ENCODE measurements at regions not wholly inside any gene's neighbourhood (a gene's known extent, or its start where the extent isn't known, plus 50 kb on each side); places are given as distances from the start of the nearest gene placed in this dataset.

GRCh38 chr2:59044736-59045135 is 803.6 kb upstream of the FANCL start:
- Histone ChIP-seq H3K4me1 (ENCODE audit: insufficient read depth) (no peaks in the 10 kb centered on the region), H3K4me3 (no peak overlapping the region), H3K36me3 (no peaks in the 10 kb centered on the region), H3K27ac (no peak overlapping the region), H3K9me3 (no peaks in the 10 kb centered on the region), H3K27me3 (no peaks in the 10 kb centered on the region)
- intact Hi-C loops (cut with DNase I): no loop called here
- DNase-seq: no peak
- TF ChIP-seq EP300 (IDR thresholded peaks at IDR 0.05) (no peak), POLR2A (IDR thresholded peaks at IDR 0.05) (no peak), CTCF (IDR thresholded peaks at IDR 0.05) (no peak)
- WGBS, 3 donors: 92 to 98% (median 95%) methylated on average over 1 of the region's 1 CpG

GRCh38 chr2:59041139-59041538 is 800.0 kb upstream of the FANCL start:
- DNase-seq: no peak
- intact Hi-C loops (cut with DNase I): no loop called here

GRCh38 chr2:59034837-59035236 is 793.7 kb upstream of the FANCL start:
- H3K4me1 ChIP-seq (ENCODE audit: insufficient read depth): no peaks in the 10 kb centered on the region
- no peak overlapping the region for H3K27ac ChIP-seq
- peak in 3 of 5 donors; percentile 21 to 37 (median 27) for DNase-seq
- H3K27me3 ChIP-seq: no peaks in the 10 kb centered on the region
- no peak overlapping the region for H3K4me3 ChIP-seq
- no peaks in the 10 kb centered on the region for H3K36me3 ChIP-seq
- TF ChIP-seq CTCF (IDR thresholded peaks at IDR 0.05): no peak
- TF ChIP-seq EP300 (IDR thresholded peaks at IDR 0.05): no peak
- TF ChIP-seq POLR2A (IDR thresholded peaks at IDR 0.05): no peak
- no peaks in the 10 kb centered on the region for H3K9me3 ChIP-seq
- intact Hi-C loops (cut with DNase I): no loop called here
- WGBS, 3 donors: 2 to 14% (median 12%) methylated on average over 1 of the region's 1 CpG

More at GRCh38 chr2:59041139-59041538, 800.0 kb upstream of the FANCL start:
- H3K27me3 ChIP-seq: no peaks in the 10 kb centered on the region
- no peaks in the 10 kb centered on the region for H3K4me1 ChIP-seq (ENCODE audit: insufficient read depth)
- 86 to 90% (median 87%) methylated on average over 4 of the region's 4 CpGs for WGBS, 3 donors
- H3K4me3 ChIP-seq: no peak overlapping the region
- no peaks in the 10 kb centered on the region for H3K9me3 ChIP-seq
- H3K27ac ChIP-seq: no peak overlapping the region
- H3K36me3 ChIP-seq: no peaks in the 10 kb centered on the region
- TF ChIP-seq POLR2A (IDR thresholded peaks at IDR 0.05) (no peak), CTCF (IDR thresholded peaks at IDR 0.05) (no peak), EP300 (IDR thresholded peaks at IDR 0.05) (no peak)

- Histone ChIP-seq H3K27me3 (no peaks in the 10 kb centered on the region), H3K27ac (no peak overlapping the region), H3K4me1 (ENCODE audit: insufficient read depth) (no peaks in the 10 kb centered on the region), H3K4me3 (no peak overlapping the region), H3K36me3 (no peaks in the 10 kb centered on the region), H3K9me3 (no peaks in the 10 kb centered on the region)
- TF ChIP-seq POLR2A (IDR thresholded peaks at IDR 0.05) (no peak), CTCF (IDR thresholded peaks at IDR 0.05) (no peak), EP300 (IDR thresholded peaks at IDR 0.05) (no peak)
- 12 to 16% (median 13%) methylated on average over 3 of the region's 3 CpGs for WGBS, 3 donors
- intact Hi-C loops (cut with DNase I): no loop called here
- DNase-seq: no peak
These were observed 793.0 kb upstream of the FANCL start for GRCh38 chr2:59034106-59034505.

DNA sequence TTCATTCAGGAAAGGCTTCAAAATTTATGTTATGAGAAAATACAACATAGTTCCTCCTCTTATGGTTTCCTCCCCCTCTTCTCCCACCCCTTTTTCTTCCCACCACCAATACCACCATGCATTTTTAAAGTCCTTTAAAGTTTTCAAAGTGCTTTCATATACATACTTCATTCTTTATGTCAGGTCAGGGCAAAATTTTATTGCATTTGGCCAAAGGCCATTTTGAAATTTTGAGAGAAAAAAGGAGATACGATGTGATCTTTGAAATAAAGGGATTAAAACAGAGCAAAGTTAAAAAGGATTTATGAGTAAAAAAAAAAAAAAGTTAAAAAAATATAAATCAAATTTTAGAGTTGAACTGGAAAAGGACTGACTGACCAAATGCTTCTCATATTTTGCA is 792.5 kb upstream of the FANCL start:
- TF ChIP-seq EP300 (IDR thresholded peaks at IDR 0.05): no peak
- no peak for TF ChIP-seq POLR2A (IDR thresholded peaks at IDR 0.05)
- TF ChIP-seq CTCF (IDR thresholded peaks at IDR 0.05): no peak
- H3K27ac ChIP-seq: no peak overlapping the region
- H3K9me3 ChIP-seq: no peaks in the 10 kb centered on the region
- intact Hi-C loops (cut with DNase I): no loop called here
- H3K4me1 ChIP-seq (ENCODE audit: insufficient read depth): no peaks in the 10 kb centered on the region
- 13 to 23% (median 19%) methylated on average over 1 of the region's 1 CpG for WGBS, 3 donors
- no peaks in the 10 kb centered on the region for H3K27me3 ChIP-seq
- no peak for DNase-seq
- no peak overlapping the region for H3K4me3 ChIP-seq
- H3K36me3 ChIP-seq: no peaks in the 10 kb centered on the region
